Thoracic aorta (tissue), 2 donors: ENCODE measurements at regions not wholly inside any gene's neighbourhood (a gene's known extent, or its start where the extent isn't known, plus 50 kb on each side); places are given as distances from the start of the nearest gene placed in this dataset.

Experiments used
- ATAC-seq: fragments of 150-250 bp; one replicate; pipeline ENCODE4 v1.8.0; 2017; ENCODE audit warnings: low read depth; ENCODE audit not compliant: insufficient number of reproducible peaks, low FRiP score
- DNase-seq: peaks from one replicate; pipeline ENCODE4 v3.0.0-alpha.2; 2020; ENCODE audit warnings: low spot score
- H3K27ac ChIP-seq, 2 donors: fragments of 200-600 bp; sonication (generic); 1 replicate in 1 of 2; 2 replicates in 1 of 2; pipeline ENCODE4 v1.5.1; 2016; ENCODE audit warnings: mild to moderate bottlenecking in 2 of 2, moderate library complexity in 2 of 2
- H3K27me3 ChIP-seq: fragments of 200-600 bp; sonication (generic); replicated peaks from 2 replicates; pipeline ENCODE4 v1.6.0; 2016; ENCODE audit warnings: mild to moderate bottlenecking; ENCODE audit not compliant: insufficient read depth
- H3K36me3 ChIP-seq: fragments of 200-600 bp; sonication (generic); one replicate; pipeline ENCODE4 v1.5.1; 2016
- H3K4me1 ChIP-seq, 2 donors: fragments of 200-600 bp; sonication (generic); 1 replicate in 1 of 2; 2 replicates in 1 of 2; pipeline versions ENCODE4 v1.5.1 to v1.6.0; 2016; ENCODE audit warnings: low read depth in 2 of 2, mild to moderate bottlenecking in 1 of 2; ENCODE audit not compliant: control insufficient read depth in 1 of 2
- H3K4me3 ChIP-seq: fragments of 200-600 bp; sonication (generic); 2 replicates; pipeline ENCODE4 v1.5.1; 2016; ENCODE audit warnings: mild to moderate bottlenecking
- H3K9me3 ChIP-seq: fragments of 200-600 bp; sonication (generic); 2 replicates; pipeline ENCODE4 v1.5.1; 2016
- TF ChIP-seq, protein P1 (sequence below): fragments of 200-600 bp; sonication (generic); IDR thresholded peaks from one replicate; pipeline ENCODE4 v1.5.1; 2019; ENCODE audit warnings: antibody characterized with exemption

GRCh38 chr18:31232775-31233424, 70.2 kb upstream of the DSC1 start:
- Histone ChIP-seq H3K9me3 (no peaks in the 10 kb centered on the region), H3K4me3 (no peak overlapping the region), H3K27me3 (no peaks in the 10 kb centered on the region), H3K4me1 (no peaks in the 10 kb centered on the region), H3K36me3 (no peaks in the 10 kb centered on the region), H3K27ac (no peak overlapping the region)
- ATAC-seq (no peak), DNase-seq (no peak)
- TF ChIP-seq, protein P1, sequence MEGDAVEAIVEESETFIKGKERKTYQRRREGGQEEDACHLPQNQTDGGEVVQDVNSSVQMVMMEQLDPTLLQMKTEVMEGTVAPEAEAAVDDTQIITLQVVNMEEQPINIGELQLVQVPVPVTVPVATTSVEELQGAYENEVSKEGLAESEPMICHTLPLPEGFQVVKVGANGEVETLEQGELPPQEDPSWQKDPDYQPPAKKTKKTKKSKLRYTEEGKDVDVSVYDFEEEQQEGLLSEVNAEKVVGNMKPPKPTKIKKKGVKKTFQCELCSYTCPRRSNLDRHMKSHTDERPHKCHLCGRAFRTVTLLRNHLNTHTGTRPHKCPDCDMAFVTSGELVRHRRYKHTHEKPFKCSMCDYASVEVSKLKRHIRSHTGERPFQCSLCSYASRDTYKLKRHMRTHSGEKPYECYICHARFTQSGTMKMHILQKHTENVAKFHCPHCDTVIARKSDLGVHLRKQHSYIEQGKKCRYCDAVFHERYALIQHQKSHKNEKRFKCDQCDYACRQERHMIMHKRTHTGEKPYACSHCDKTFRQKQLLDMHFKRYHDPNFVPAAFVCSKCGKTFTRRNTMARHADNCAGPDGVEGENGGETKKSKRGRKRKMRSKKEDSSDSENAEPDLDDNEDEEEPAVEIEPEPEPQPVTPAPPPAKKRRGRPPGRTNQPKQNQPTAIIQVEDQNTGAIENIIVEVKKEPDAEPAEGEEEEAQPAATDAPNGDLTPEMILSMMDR: no peak

DNA sequence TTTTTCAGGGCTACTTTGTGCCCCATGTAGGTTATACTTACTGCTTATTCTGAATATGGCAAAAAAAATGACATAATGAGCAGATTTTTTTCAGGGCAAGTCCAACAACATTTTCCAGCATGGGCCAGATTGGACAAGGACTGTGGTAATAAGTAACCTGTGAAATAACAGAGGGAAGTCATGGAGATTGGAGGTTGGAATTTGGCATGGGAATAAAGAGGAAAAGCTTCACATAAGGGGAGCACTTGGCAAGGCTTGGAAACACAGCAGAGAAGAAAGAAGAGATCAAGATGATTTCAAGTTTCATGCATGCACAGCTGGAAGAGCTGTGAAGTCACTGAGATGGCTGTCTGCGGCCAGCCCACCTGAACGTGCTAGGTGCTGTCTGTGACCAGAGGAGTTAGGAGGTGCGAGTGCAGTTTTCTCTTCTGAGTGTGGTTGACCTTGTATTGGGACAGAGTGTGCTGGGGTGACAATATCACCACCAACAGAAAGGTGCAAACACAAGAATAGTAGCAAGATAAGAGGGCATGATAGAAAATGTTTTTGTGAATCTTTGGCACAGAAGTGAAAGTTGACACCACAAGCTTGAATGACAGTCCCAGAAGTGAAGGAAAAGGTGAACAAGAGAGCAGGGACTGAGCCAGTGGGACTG, 71.1 kb upstream of the DSC1 start:
- Histone ChIP-seq H3K9me3 (no peaks in the 10 kb centered on the region), H3K27ac (no peak overlapping the region), H3K36me3 (no peaks in the 10 kb centered on the region), H3K4me3 (no peak overlapping the region), H3K27me3 (no peaks in the 10 kb centered on the region), H3K4me1 (no peaks in the 10 kb centered on the region)
- no peak for DNase-seq
- ATAC-seq: no peak
- TF ChIP-seq, protein P1: no peak

GRCh38 chr18:31235856-31236255, 73.2 kb upstream of the DSC1 start:
- Histone ChIP-seq H3K9me3 (no peaks in the 10 kb centered on the region), H3K4me3 (no peak overlapping the region), H3K4me1 (no peaks in the 10 kb centered on the region), H3K27ac (no peak overlapping the region), H3K27me3 (no peaks in the 10 kb centered on the region), H3K36me3 (no peaks in the 10 kb centered on the region)
- no peak for DNase-seq
- TF ChIP-seq, protein P1: no peak
- no peak for ATAC-seq

DNA sequence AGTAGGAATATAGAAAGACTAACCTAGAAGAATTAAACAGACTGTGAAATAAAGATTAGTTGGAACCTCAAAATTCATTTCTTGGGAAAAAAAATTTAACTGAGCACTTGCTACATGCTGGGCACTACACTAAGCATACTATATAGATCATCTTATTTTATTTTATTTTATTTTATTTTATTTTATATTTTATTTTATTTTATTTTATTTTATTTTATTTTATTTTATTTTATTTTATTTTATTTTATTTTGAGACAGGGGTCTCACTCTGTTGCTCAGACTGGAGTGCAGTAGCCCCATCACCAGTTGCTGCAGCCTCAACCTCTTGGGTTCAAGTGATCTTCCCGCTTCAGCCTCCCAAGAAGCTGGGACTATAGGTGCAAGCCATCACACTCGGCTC, 74.5 kb upstream of the DSC1 start:
- Histone ChIP-seq H3K36me3 (no peaks in the 10 kb centered on the region), H3K9me3 (no peaks in the 10 kb centered on the region), H3K27ac (no peak overlapping the region), H3K27me3 (no peaks in the 10 kb centered on the region), H3K4me1 (no peaks in the 10 kb centered on the region), H3K4me3 (no peak overlapping the region)
- DNase-seq (no peak), ATAC-seq (no peak)
- TF ChIP-seq, protein P1: no peak

DNA sequence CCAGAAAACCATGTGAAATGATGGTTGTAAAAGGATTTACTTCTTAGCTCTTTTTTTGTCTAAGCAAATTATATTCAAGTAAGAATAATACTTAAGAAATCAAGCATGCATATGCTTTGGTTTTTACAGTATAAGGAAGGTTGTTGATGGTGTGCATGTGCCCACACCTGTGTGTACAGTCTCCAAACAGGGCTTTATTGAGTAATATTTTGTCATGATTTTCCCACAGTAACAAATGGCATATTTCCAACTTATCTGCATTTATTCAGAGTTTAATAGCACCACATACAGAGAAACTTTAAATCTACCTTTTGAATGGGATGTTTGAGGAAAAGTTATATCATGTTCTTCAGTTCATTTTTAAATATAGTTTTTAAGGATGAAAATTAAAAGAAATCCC, 76.5 kb upstream of the DSG1 start:
- no peaks in the 10 kb centered on the region for H3K27me3 ChIP-seq
- no peaks in the 10 kb centered on the region for H3K4me1 ChIP-seq
- no peak for ATAC-seq
- H3K36me3 ChIP-seq: no peaks in the 10 kb centered on the region
- no peak overlapping the region for H3K27ac ChIP-seq
- DNase-seq: no peak
- H3K4me3 ChIP-seq: no peak overlapping the region
- TF ChIP-seq, protein P1: no peak
- H3K9me3 ChIP-seq: no peaks in the 10 kb centered on the region
